HG03342 (cell line): ENCODE measurements at regions not wholly inside any gene's neighbourhood (a gene's known extent, or its start where the extent isn't known, plus 50 kb on each side); places are given as distances from the start of the nearest gene placed in this dataset.
"Not testable (repeated sequence)": the region's sequence is repeated elsewhere in the genome, so short reads cannot be mapped to it uniquely, and the experiment has no call there.

Experiments used
- ATAC-seq: cut with Tn5 transposase; IDR thresholded peaks from one replicate; pipeline ENCODE4 v1.9.1; 2021; ENCODE audit warnings: mild to moderate bottlenecking, moderate library complexity; ENCODE audit not compliant: unreplicated experiment

- ATAC-seq = no peak
Measured at GRCh38 chr4:23117826-23118225, 425.1 kb downstream of the GBA3 start.

- no peak for ATAC-seq
Measured at GRCh38 chr4:23114538-23114937, 421.8 kb downstream of the GBA3 start.

DNA sequence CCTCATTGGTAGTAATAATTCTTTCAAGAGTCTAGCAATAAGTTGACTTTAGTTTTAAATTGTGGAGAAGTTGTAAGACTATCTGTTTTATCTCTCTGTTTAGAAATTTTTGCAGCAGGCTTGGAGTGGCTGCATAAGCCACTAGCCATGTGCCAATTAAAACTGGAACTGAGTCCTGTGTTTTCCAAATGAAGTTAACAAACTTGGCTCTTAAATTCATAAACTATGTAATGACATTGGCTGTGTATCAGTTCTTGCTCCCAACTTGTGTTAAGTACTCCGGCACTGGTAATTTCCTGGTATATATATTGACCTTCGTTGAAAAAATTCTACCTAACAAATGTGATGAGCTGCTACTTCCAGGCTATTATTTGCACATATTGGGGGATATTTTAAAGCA is 420.4 kb downstream of the GBA3 start:
- ATAC-seq = no peak

- ATAC-seq = no peak
Measured at GRCh38 chr4:23106516-23106915, 413.8 kb downstream of the GBA3 start.

DNA sequence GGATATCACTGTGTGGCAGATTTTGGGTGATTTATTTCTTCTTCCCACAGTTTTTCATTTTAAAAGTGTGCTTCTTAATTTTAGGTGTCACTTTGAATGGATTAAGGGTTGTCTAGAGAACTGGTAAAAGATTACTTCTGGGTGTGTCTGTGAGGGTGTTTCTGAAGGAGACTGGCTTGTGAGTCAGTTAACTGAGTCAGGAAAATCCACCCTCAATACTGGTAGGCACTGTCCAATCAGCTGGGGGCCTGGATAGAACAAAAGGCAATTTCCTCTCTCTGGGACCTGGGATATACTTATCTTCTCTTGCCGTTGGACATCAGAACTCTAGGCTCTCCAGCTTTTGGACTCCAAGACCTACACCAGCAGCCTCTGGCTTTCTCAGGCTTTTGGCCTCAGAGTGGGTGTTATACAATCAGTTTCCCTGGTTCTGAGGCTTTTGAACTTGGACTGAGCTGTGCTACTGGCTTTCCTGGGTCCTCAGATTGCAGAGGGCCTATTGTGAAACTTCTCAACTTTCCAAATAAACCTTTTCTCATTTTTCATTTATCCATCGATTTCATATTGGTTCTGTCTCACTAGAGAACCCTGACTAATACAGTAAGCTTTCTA is 413.1 kb downstream of the GBA3 start:
- no peak for ATAC-seq

GRCh38 chr4:23097251-23097650 is 404.5 kb downstream of the GBA3 start:
- ATAC-seq = no peak

DNA sequence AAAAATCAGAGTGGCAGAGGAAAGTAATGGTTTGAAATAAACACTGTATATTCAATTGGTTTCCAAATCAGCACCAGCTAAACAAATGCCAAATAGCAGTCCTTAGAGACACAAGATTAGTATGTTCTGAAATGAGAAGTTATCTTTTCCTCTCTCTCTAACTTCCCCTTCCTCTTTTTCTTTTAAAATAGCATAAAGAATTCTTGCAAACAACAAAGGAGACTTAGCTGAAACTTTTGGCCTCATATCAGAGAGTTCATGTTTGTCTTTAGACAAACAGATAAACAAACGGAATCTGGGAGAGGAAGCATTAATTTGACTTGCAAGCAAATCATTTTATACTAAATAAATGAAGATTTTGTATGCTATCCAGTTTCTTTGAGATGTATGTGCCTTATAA is 399.0 kb downstream of the GBA3 start:
- no peak for ATAC-seq

DNA sequence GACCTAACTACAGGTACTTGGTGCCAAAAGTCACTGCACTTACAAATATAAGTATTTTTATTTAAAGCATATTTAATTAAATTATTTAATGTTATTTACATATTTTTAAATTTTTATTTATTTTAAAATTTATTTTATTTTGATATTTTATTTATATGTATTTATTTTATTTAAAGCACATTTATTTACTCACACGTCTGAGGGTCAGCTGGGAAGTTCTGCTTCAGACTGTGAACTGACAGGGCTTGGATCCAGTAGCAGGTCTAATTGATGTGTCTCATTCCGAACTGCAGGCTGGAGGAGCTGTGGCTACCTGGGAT is 392.5 kb downstream of the GBA3 start:
- no peak for ATAC-seq

- no peak for ATAC-seq
Measured at GRCh38 chr4:23084559-23085248, 392.0 kb downstream of the GBA3 start.

- ATAC-seq = no peak
Measured at GRCh38 chr4:23083391-23083790, 390.7 kb downstream of the GBA3 start.

DNA sequence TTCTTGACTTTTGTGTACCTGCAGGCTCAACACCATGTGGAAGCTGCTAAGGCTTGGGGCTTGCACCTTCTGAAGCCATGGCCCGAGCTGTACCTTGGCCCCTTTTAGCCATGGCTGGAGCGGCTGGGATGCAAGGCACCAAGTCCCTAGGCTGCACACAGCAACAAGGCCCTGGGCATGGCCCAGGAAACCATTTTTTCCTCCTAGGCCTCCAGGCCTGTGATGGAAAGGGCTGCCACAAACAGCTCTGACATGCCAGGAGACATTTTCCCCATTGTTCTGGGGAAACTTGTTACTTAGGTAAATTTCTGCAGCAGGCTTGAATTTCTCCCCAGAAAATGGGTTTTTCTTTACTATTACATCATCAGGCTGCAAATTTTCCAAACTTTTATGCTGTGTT is 387.4 kb downstream of the GBA3 start:
- ATAC-seq = not testable (repeated sequence)

- ATAC-seq = no peak
Measured at GRCh38 chr4:23070848-23071570, 378.3 kb downstream of the GBA3 start.

- ATAC-seq = no peak
Measured at GRCh38 chr4:23068756-23069155, 376.0 kb downstream of the GBA3 start.

DNA sequence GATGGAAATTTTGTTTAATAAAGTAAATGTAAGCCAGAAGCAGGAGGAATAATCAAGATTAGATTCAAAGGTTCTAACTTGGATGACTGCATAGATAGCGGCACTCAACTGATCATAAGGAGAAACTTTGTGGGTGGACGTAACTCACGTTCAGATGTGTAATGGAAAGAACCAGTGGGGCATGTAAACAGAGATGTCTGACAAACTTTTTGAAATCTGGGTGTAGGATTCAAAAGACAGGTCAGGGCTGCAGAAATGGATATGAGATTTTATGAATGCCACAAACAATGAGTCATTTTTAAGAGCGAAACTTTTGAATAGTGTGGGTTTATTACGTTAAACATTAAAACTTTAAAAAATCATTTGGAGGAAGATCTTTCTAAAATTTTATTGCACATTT is 375.6 kb downstream of the GBA3 start:
- no peak for ATAC-seq

DNA sequence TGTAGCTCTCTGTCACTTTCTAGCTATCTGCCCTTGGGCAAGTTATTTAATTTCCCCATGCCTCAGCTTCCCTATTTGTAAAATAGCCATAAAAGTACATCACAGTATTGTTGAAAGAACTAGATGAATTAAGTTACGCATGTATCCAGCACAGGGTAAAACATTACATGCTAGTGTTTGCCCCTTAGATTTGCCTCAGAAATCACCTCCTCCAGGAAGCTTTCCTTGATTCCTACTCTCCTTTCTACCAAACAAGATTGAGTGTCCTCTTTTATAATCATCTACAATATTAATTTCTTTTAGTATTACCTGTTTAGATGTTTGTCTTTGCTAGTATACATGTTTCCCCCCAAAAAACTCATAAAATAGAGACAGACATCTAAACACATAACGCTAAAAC is 369.5 kb downstream of the GBA3 start:
- no peak for ATAC-seq

- ATAC-seq = no peak
Measured at GRCh38 chr4:23061431-23061830, 368.7 kb downstream of the GBA3 start.

DNA sequence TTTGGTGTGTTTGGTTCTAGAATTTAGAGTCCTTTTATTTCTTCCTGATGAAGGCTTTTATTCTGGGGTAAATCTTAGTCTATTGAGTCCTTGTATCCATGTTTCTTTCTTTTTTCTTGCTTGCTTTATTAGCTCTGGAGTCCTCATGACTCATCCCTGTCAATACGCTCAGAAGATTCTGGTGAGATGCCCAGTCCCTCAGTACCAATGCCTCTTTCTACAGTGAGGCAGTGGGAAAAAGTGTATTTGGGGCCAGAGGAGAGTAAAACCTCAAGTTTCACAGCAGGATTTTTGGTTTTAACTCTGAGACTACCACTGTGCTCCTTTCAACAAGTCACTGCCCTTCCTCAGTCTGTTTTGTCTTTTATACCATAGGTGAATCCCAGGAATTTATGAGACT is 368.0 kb downstream of the GBA3 start:
- no peak for ATAC-seq

- no peak for ATAC-seq
Measured at GRCh38 chr4:23058165-23058776, 365.5 kb downstream of the GBA3 start.

GRCh38 chr4:23041501-23041900 is 348.8 kb downstream of the GBA3 start:
- no peak for ATAC-seq

GRCh38 chr4:23040539-23040938 is 347.8 kb downstream of the GBA3 start:
- no peak for ATAC-seq

GRCh38 chr4:23039818-23040217 is 347.1 kb downstream of the GBA3 start:
- ATAC-seq = no peak
